Gastroesophageal sphincter (tissue), 3 donors: ENCODE measurements at regions not wholly inside any gene's neighbourhood (a gene's known extent, or its start where the extent isn't known, plus 50 kb on each side); places are given as distances from the start of the nearest gene placed in this dataset.

ENCODE experiments used
- CTCF ChIP-seq, 4 experiments: fragments of 200-600 bp in 2 of 4; fragments of 450-650 bp in 2 of 4; sonication (generic) in 1 of 4; IDR thresholded peaks; one replicate each; pipeline ENCODE4 v1.5.1; 2017 to 2019; ENCODE audit warnings: antibody characterized with exemption in 4 of 4, mild to moderate bottlenecking in 2 of 4, moderate library complexity in 2 of 4
- POLR2A ChIP-seq, 2 donors: fragments of 450-650 bp; IDR thresholded peaks; one replicate each; pipeline ENCODE4 v1.6.1; 2017; ENCODE audit warnings: antibody characterized with exemption in 2 of 2, mild to moderate bottlenecking in 2 of 2, moderate library complexity in 1 of 2
- POLR2AphosphoS5 ChIP-seq: sonication (generic); formaldehyde crosslinking; IDR thresholded peaks from one replicate; pipeline ENCODE4 v1.6.1; 2017; ENCODE audit warnings: antibody characterized with exemption

DNA sequence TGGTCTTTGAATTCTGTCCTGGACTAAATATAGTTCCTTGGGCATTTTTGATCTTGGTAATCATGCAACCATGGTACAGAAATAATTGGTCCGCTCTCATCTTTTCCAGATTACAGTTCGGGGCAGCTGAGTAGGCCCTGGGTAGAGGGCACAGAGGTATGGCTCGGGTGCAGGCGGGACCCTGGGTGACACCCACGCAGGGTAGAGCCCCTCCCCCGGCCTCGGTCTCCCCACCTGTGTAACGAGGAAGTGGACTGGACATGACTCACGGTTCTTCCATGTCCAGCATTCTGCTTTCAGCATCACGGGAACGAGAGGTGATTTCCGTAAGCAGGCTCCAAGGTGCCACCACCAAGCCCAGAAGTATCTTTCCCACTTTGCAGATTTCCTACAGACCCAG, 91.0 kb upstream of the DIO3 start:
- TF ChIP-seq CTCF (IDR thresholded peaks at IDR 0.05), result no peak
- no peak for TF ChIP-seq POLR2A (IDR thresholded peaks at IDR 0.05)
- TF ChIP-seq POLR2AphosphoS5, result no peak
